BLaER1 (cell line): ENCODE measurements at regions not wholly inside any gene's neighbourhood (a gene's known extent, or its start where the extent isn't known, plus 50 kb on each side); places are given as distances from the start of the nearest gene placed in this dataset.

Experiments
- H3K27ac ChIP-seq: shearing (Covaris generic); formaldehyde crosslinking; 2 replicates; pipeline ENCODE4 v1.8.1; 2022
- H3K27me3 ChIP-seq: shearing (Covaris generic); formaldehyde crosslinking; 2 replicates; pipeline ENCODE4 v1.8.1; 2022
- H3K36me3 ChIP-seq: shearing (Covaris generic); formaldehyde crosslinking; 2 replicates; pipeline ENCODE4 v1.8.1; 2022
- H3K4me1 ChIP-seq: shearing (Covaris generic); formaldehyde crosslinking; 2 replicates; pipeline ENCODE4 v1.8.1; 2022
- H3K4me2 ChIP-seq: shearing (Covaris generic); formaldehyde crosslinking; 2 replicates; pipeline ENCODE4 v1.8.1; 2022
- H3K4me3 ChIP-seq: shearing (Covaris generic); formaldehyde crosslinking; 2 replicates; pipeline ENCODE4 v1.8.1; 2022
- H3K9ac ChIP-seq: shearing (Covaris generic); formaldehyde crosslinking; 2 replicates; pipeline ENCODE4 v1.8.1; 2022
- H3K9me3 ChIP-seq: shearing (Covaris generic); formaldehyde crosslinking; 2 replicates; pipeline ENCODE4 v1.8.1; 2022
- H4K20me1 ChIP-seq: shearing (Covaris generic); formaldehyde crosslinking; 2 replicates; pipeline ENCODE4 v1.8.1; 2022
- Cebpa-rat ChIP-seq: shearing (Covaris generic); IDR thresholded peaks from 2 replicates; pipeline ENCODE4 v1.8.1; 2022

GRCh38 chr9:567128-567746 lies 274.3 kb upstream of the DMRT1 start:
- peaks cover 14% of the 10 kb centered on the region; the same call in 1 of the 2 replicates for H3K9me3 ChIP-seq
- no peak for TF ChIP-seq Cebpa-rat
- no peak overlapping the region for H3K4me3 ChIP-seq
- H3K9ac ChIP-seq, result no peak overlapping the region
- no peaks in the 10 kb centered on the region for H4K20me1 ChIP-seq
- H3K27me3 ChIP-seq, result no peaks in the 10 kb centered on the region
- H3K36me3 ChIP-seq, result no peaks in the 10 kb centered on the region
- H3K27ac ChIP-seq, result no peak overlapping the region
- H3K4me2 ChIP-seq, result no peak overlapping the region
- H3K4me1 ChIP-seq, result 0 out of 2 replicates have a peak, but pooled peaks cover 4% of the 10 kb centered on the region

DNA sequence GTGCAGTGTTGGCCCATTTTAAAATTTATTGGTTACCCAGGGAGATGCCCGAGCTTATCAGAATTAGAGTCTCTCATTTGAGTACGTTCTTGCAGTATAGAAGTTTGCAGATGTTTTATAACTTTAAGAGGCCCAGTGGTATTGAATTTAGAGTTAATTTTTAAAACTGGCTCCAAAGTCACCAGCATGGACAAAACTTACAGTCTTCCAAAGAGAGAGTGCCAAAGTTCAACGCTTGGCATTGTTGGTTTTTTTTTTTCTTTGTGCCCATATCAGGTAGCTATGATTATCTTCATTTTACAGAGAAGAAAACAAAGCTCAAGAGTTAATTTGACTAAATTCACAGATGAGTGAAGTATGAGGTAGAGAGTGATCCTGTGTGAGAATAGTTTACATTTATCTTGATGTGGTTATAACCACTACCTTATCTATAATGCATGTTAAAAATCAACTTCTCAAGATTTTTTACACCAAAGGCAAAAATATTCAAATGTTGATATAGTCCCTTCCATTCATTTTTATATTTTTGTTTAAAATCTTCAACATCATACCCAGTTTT lies 273.7 kb upstream of the DMRT1 start:
- no peak overlapping the region for H3K4me2 ChIP-seq
- H3K27ac ChIP-seq, result no peak overlapping the region

DNA sequence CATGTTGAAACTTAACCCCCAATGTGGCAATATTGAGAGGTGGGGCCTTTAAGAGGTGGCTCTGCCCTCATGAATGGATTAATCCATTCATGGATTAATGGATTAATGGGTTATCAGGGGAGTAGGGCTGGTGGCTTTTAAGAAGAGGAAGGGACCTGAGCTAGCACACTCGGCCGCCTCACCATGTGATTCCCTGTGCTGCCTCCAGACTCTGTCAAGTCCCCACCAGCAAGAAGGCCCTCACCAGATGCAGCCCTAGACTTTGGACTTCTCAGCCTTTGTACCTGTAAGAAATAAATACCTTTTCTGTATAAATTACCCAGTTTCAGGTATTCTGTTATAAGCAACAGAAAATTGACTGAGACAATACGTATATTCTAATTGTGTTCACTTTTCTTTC lies 272.2 kb upstream of the DMRT1 start:
- Histone ChIP-seq H3K4me3 (no peak overlapping the region), H3K4me2 (no peak overlapping the region)
- TF ChIP-seq Cebpa-rat, result no peak

More for the DNA sequence above, 273.7 kb upstream of the DMRT1 start:
- Histone ChIP-seq H3K9me3 (peaks cover 14% of the 10 kb centered on the region; the same call in 1 of the 2 replicates), H3K4me3 (no peak overlapping the region), H4K20me1 (no peaks in the 10 kb centered on the region), H3K4me1 (0 out of 2 replicates have a peak, but pooled peaks cover 4% of the 10 kb centered on the region), H3K9ac (no peak overlapping the region), H3K36me3 (no peaks in the 10 kb centered on the region), H3K27me3 (no peaks in the 10 kb centered on the region)
- no peak for TF ChIP-seq Cebpa-rat

DNA sequence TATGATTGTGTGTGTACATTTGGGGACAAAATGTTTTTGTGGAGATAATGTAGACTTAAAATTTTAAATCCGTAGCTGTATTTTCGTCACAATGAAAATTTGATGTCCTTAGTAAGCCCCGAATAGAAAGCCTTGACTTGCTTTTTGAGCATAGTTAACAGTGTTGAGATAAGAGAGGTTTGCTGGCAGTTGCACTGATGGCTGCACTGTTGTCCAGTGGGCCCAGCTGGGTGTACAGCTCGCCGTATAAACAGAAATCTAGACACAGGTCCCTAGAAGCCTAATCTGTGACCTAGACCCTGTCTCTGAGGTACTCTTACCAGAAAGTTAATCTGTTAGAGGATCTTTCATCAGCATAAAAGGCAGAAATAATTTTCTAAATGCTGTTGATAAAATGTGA lies 271.3 kb upstream of the DMRT1 start:
- no peak overlapping the region for H3K4me3 ChIP-seq
- peaks cover 14% of the 10 kb centered on the region; the same call in 1 of the 2 replicates for H3K9me3 ChIP-seq
- H4K20me1 ChIP-seq, result no peaks in the 10 kb centered on the region
- H3K36me3 ChIP-seq, result no peaks in the 10 kb centered on the region
- no peaks in the 10 kb centered on the region for H3K27me3 ChIP-seq
- 0 out of 2 replicates have a peak, but pooled peaks cover 4% of the 10 kb centered on the region for H3K4me1 ChIP-seq
- H3K4me2 ChIP-seq, result no peak overlapping the region
- H3K9ac ChIP-seq, result no peak overlapping the region
- H3K27ac ChIP-seq, result no peak overlapping the region
- no peak for TF ChIP-seq Cebpa-rat

More for the DNA sequence above, 272.2 kb upstream of the DMRT1 start:
- Histone ChIP-seq H3K27ac (no peak overlapping the region), H3K27me3 (no peaks in the 10 kb centered on the region), H3K36me3 (no peaks in the 10 kb centered on the region), H3K9ac (no peak overlapping the region), H3K9me3 (peaks cover 14% of the 10 kb centered on the region; the same call in 1 of the 2 replicates), H4K20me1 (no peaks in the 10 kb centered on the region), H3K4me1 (0 out of 2 replicates have a peak, but pooled peaks cover 4% of the 10 kb centered on the region)

- Histone ChIP-seq H3K27me3 (no peaks in the 10 kb centered on the region), H3K4me1 (0 out of 2 replicates have a peak, but pooled peaks cover 4% of the 10 kb centered on the region), H3K4me3 (no peak overlapping the region), H4K20me1 (no peaks in the 10 kb centered on the region), H3K4me2 (no peak overlapping the region), H3K9me3 (peaks cover 9% of the 10 kb centered on the region; the same call in 1 of the 2 replicates), H3K36me3 (no peaks in the 10 kb centered on the region), H3K9ac (no peak overlapping the region), H3K27ac (no peak overlapping the region)
- TF ChIP-seq Cebpa-rat, result no peak
These were observed 270.4 kb upstream of the DMRT1 start for GRCh38 chr9:571066-571465.

DNA sequence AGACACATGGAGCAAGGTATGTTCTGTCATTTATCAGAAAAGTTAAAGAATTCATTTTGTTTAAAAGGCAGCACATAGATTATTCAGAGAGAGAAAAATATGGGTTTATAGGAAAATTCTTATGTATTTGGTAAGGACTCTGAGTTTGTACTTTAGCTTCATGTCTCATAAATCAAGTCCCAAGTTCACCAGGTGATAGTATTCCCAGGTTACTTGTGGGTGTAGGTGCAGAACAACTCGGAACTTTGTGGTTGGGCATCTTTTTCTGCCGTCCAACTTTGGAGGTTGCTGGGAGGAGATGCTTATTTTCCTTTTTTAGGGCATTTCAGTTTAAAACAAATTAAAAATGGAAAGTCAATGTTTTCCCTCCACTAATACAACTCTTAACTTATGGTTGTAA lies 269.8 kb upstream of the DMRT1 start:
- H3K9ac ChIP-seq, result no peak overlapping the region
- H3K4me3 ChIP-seq, result no peak overlapping the region
- peaks cover 4% of the 10 kb centered on the region; the same call in 1 of the 2 replicates for H3K9me3 ChIP-seq
- H3K27me3 ChIP-seq, result no peaks in the 10 kb centered on the region
- H3K4me1 ChIP-seq, result 0 out of 2 replicates have a peak, but pooled peaks cover 4% of the 10 kb centered on the region
- no peak overlapping the region for H3K4me2 ChIP-seq
- TF ChIP-seq Cebpa-rat, result no peak
- no peaks in the 10 kb centered on the region for H3K36me3 ChIP-seq
- H3K27ac ChIP-seq, result no peak overlapping the region
- no peaks in the 10 kb centered on the region for H4K20me1 ChIP-seq

GRCh38 chr9:573691-574410 lies 267.6 kb upstream of the DMRT1 start:
- Histone ChIP-seq H3K9me3 (peaks cover 8% of the 10 kb centered on the region), H3K9ac (no peak overlapping the region), H3K4me1 (no peaks in the 10 kb centered on the region), H3K27me3 (no peaks in the 10 kb centered on the region), H3K27ac (no peak overlapping the region), H3K4me2 (no peak overlapping the region), H4K20me1 (no peaks in the 10 kb centered on the region), H3K36me3 (no peaks in the 10 kb centered on the region), H3K4me3 (no peak overlapping the region)
- TF ChIP-seq Cebpa-rat, result no peak

DNA sequence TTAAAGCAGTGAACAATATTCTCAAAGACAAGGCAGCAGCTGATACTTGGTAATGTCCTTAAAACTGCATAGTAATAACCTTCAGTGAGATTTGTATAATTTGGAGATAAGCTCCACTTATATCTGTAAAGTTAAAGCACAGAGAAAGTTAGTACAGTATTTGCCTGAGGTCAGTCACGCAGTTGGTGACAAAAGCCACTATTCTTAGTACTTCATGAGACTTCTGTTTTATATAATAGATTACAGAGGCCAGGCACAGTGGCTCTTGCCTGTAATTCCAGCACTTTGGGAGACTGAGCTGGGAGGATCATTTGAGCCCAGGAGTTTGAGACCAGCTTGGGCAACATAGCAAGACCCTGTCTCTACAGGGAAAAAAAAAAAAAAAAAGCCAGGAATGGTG lies 266.4 kb upstream of the DMRT1 start:
- Histone ChIP-seq H4K20me1 (no peaks in the 10 kb centered on the region), H3K4me1 (no peaks in the 10 kb centered on the region), H3K36me3 (no peaks in the 10 kb centered on the region), H3K9ac (no peak overlapping the region), H3K9me3 (peaks cover 8% of the 10 kb centered on the region), H3K27me3 (no peaks in the 10 kb centered on the region), H3K4me3 (no peak overlapping the region), H3K4me2 (no peak overlapping the region), H3K27ac (no peak overlapping the region)
- no peak for TF ChIP-seq Cebpa-rat

GRCh38 chr9:580652-581342 lies 260.7 kb upstream of the DMRT1 start:
- Histone ChIP-seq H4K20me1 (no peaks in the 10 kb centered on the region), H3K4me2 (no peak overlapping the region), H3K4me3 (no peak overlapping the region), H3K27ac (no peak overlapping the region), H3K27me3 (no peaks in the 10 kb centered on the region), H3K4me1 (no peaks in the 10 kb centered on the region), H3K9me3 (peaks cover 20% of the 10 kb centered on the region), H3K36me3 (no peaks in the 10 kb centered on the region), H3K9ac (no peak overlapping the region)
- no peak for TF ChIP-seq Cebpa-rat
